HG02759 (cell line): ENCODE measurements at regions not wholly inside any gene's neighbourhood (a gene's known extent, or its start where the extent isn't known, plus 50 kb on each side); places are given as distances from the start of the nearest gene placed in this dataset.

ENCODE experiments used
- ATAC-seq: cut with Tn5 transposase; IDR thresholded peaks from one replicate; pipeline ENCODE4 v1.9.1; 2021; ENCODE audit warnings: mild to moderate bottlenecking, moderate library complexity; ENCODE audit not compliant: unreplicated experiment

- no peak for ATAC-seq
These were observed 450.6 kb downstream of the TSN start for GRCh38 chr2:122206101-122206500.

GRCh38 chr2:122209377-122209776, 453.9 kb downstream of the TSN start:
- ATAC-seq = no peak

DNA sequence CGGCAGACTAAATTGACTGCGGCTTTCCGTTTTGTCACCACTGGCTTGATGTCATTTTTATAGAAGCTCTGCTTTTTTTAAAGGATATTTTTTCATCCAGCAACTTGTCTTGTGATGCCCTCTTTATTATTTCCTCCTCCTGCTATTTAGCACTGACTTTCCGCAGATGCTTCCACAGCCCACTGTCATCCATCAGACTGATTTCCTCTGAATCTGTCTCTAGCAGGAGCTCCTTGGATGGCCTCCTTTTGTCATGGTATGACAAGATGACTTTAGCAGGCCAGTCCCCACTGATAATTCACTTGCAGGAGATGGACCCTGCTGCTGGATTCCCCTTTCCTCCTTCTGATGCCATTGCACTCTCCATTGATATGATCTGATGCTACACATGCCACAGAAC, 454.6 kb downstream of the TSN start:
- ATAC-seq = no peak

DNA sequence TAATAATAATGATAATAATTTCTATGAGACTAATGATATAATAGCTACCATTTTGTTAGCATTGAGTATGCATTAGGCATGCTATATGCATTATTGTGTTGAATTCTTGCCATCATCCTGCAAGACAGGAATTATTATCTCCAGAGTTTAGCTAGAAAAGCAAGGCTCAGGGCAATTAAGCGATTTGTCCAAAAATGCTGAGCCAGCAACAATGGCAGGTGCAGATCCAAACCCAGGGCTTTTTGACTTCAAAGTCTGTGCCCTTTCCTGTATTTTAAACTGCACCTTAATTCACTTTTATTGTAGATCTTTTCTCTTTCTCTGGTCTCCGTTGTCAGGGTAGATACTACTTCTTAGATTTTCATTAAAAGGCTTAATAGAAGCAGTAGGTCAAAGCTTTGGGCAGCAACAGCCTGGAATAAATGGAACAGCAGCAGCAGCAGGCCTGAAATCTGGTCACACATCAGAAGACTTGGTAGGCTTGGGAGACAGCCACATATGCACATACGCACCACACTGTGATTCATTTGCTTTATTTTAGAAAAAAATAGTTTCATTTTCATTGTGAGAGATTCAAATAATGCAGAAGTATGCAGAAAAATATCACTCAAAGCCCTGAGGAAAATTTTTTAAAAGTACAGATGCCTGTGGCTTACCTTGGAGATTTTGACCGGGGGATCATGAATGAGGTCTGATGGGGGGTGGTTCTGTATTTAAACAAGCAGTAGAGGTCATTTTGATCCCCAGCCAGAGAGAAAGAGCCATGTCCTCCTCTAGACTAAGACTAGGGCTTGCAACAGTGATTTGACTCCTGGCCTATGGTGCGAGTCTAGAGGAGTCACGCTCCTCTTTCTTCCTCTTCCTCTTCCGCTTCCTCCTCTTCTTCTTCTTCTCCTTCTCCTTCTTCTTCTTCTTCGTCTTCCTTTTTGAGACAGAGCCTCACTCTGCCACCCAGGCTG, 455.7 kb downstream of the TSN start:
- ATAC-seq = no peak

DNA sequence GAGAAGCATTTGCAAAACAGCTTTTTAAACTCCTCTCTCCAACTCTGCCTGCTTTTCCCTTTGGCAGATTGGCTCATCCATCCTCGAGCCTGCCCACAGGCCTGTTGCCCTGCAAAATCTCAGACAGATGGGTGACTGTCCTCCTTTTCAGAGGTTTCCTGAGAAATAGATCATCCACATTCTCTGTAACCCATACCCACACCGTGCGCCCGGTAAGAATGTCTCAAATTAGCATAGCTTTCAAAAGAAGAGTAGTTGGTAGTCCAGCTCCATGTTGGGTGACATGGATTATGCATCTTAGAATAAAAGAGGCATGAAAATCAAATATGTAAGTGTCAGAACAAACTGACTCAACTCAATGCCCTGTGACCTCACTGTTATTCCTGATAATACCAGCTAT, 457.9 kb downstream of the TSN start:
- no peak for ATAC-seq

DNA sequence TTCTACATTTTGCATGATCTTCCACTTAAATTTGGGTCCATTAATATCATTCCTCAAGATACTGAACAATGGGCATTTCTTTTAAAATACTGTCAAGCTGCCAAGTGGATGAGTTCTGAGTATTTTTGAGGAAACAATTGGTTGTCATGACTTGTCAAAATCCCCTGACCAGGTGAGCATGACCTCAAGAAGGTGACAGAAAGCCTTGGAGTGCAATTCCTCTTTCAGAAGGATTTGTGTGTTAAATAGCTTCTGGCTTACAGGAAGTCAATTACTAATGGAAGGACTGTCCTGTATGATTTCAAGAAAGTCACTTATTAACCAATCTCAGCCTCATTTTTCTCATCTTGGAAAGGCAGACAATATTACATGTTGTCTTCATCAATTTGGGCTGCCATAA, 460.6 kb downstream of the TSN start:
- no peak for ATAC-seq

DNA sequence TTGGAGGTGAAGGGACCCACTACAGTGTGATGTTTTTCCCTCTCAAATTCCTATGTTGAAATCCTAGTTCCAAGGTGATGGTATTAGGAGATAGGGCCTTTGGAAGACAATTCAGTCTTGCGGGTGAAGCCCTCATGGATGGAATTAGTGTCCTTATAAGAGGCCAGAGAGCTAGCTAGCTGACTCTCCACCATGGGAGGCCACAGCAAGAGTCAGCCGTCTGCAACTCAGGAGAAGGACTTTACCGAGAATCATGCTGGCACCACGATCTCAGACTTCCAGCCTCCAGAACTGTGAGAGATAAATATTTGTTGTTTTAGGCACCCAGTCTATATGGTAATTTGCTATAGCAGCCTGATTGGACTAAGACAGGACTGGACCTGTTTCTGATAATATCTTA, 461.4 kb downstream of the TSN start:
- ATAC-seq = no peak

DNA sequence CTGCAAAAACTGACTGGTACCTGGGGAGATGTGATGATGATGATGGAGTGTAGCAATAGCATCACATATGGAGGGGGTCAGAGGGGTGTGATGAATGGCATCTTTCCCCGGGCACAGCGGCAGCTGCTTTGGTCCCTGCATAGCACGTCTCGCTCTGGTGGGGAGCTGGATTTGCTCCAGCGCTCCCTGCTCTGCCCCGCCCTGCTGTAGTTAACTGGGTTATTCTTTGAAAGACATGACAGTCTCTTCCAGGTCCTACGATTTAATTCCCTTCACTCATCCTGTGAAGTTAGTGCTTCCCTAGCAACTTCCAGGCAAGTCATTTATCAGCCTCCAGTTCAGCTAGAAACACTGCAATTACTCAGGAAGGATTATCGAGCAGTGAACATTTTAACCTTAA, 463.1 kb downstream of the TSN start:
- no peak for ATAC-seq

GRCh38 chr2:122219504-122219903, 464.1 kb downstream of the TSN start:
- ATAC-seq = no peak

GRCh38 chr2:122221665-122222064, 466.2 kb downstream of the TSN start:
- no peak for ATAC-seq

DNA sequence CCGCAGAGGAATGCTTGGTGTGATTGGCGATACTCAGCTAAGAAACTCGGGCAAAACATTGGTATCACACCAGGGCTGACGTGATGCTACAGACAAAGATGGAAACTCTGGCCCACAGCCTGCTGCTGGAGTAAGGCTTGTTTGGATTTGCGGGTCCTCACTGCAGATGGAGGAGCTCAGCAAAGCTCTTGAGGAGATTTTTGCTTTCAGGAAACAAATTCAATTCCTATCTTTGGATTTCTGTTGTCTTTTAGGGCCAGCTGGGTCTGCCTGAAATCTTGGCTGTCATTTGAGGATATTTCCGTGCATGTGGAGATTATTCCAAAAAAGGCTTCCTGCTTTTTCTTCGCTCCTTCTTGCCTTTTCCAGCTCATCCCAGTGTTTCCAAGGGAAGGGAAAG, 475.8 kb downstream of the TSN start:
- no peak for ATAC-seq

DNA sequence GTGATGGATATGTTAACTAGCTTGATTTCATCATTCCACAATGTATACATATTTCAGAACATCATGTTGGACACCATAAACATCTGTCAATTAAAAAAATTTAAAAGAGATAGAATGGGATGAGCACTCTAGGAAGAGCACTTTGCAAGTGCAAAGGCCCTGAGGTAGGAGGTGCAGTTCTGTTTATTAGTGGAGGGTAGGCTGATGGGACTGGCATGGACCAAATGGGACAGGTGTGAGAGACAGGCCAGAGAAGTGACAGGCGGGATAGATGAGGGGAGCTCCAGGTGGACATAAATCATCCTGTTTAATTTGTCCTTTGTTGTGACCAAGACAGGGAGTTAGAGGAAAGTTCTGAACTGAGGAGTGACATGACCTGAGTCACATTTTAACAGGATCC, 477.9 kb downstream of the TSN start:
- no peak for ATAC-seq

DNA sequence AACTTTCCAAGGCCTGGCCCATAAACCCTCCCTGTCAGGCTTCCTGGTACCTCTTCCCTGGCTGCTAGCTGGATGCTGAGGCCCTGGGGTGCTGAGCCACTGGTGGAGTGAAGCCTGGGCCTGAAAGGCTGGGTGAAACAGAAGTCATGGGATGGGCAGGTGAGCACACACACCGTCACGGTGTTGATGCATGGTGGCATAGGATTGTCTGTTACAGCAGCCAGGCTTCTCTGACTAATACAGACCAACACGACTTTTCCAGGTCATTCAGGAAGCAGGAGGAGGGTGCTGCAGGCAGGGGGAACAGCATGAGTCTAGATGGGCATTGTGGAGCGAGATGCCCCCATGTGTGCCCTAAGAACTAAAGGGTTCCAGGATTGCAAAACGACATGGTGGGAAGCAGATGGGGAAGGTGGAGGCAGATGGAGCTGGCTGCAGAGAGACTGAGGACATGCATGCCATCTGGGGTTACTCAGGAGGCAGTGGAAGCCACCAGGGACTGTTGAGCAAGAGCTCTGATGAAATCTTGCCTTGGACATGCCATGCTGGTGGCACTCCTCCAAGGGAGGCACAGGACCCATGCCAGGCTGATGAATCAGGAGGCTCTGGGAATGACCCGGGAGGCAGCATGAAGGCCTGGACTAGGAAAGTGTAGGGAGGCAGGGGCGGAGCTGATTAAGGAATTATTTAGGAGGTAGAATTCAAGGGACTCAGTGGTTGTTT, 480.9 kb downstream of the TSN start:
- ATAC-seq = no peak

DNA sequence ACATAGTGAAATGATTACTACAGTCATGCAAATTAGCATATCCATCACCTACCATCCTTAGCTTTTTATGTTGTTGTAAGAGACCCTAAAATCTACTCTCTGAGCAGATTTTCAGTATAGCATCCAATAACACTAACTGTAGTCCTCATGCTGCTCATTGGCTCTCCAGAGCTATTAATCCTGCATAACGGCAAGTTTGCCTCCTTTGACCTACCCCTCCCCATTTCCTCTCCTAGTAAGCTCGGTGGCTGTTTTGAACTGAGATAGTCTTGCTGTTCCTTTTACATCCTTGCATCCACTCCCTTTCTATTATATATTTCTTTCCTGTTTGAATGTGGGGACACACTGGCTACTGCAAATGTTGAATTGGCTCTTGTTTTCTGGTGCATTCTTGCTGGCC, 481.5 kb downstream of the TSN start:
- no peak for ATAC-seq

DNA sequence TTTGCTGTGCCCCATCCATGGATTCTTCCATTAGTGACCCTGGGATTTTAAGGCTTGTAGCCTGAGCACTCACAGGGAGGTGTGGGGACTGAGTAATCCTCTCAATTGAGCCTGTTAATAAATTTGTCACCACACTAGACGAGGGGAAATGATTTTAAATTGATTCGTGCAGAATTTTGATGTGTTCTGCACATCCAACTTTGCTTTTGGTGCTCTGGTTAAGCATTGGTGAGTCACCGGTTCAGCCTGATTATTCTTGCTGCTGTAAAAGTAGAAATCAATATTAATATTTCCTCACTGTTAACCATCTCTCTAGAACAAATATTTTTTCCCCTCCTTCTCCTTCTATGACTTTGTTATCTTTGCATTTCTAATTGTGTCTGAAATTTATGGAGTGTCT, 482.0 kb downstream of the TSN start:
- ATAC-seq = no peak

- no peak for ATAC-seq
These were observed 482.6 kb downstream of the TSN start for GRCh38 chr2:122238006-122238559.

DNA sequence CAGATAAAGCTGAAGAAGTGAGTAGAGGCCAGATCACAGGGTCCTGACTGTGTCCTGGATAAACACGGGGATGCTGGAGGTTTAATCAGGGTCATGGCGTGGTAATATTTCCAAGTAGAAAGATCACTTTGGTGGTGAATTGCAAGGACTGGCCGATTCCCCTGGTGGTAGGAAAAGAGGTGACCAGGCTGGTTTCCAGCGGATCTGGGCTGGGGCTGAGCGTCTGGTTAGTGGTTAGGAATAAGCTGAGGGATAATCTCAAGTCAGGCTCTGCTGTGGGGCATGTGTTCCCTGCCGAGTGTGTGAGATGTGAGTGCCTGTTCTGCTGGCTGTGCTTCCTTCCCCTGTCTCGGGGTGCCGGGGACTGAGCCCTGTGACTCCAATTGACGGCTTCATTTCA, 484.0 kb downstream of the TSN start:
- ATAC-seq = no peak

- ATAC-seq = no peak
These were observed 489.3 kb downstream of the TSN start for GRCh38 chr2:122244598-122245229.

GRCh38 chr2:122249673-122250072, 494.2 kb downstream of the TSN start:
- no peak for ATAC-seq

GRCh38 chr2:122251158-122251557, 495.7 kb downstream of the TSN start:
- no peak for ATAC-seq

GRCh38 chr2:122251566-122251965, 496.1 kb downstream of the TSN start:
- ATAC-seq = no peak
